Smooth muscle cell (in vitro differentiated cells): ENCODE measurements at regions not wholly inside any gene's neighbourhood (a gene's known extent, or its start where the extent isn't known, plus 50 kb on each side); places are given as distances from the start of the nearest gene placed in this dataset.
A peak's percentile ranks its signal among the peaks of the same experiment; 100 is the strongest.
"Not testable (repeated sequence)": the region's sequence is repeated elsewhere in the genome, so short reads cannot be mapped to it uniquely, and the experiment has no call there.

Source experiments
- DNase-seq: peaks from one replicate; lab custom pipeline; 2025; ENCODE audit not compliant: unreplicated experiment; lab: John Stamatoyannopoulos, UW
- H2AFZ ChIP-seq: fragments of 200-600 bp; sonication (generic); 2 replicates; pipeline ENCODE4 v1.6.0; 2016; ENCODE audit warnings: antibody characterized with exemption, low read depth, mild to moderate bottlenecking
- H3F3A ChIP-seq: fragments of 200-600 bp; sonication (generic); 2 replicates; pipeline ENCODE4 v1.6.0; 2017; ENCODE audit warnings: antibody characterized with exemption, low read depth
- H3K27ac ChIP-seq: fragments of 200-600 bp; sonication (generic); 2 replicates; pipeline ENCODE4 v1.5.1; 2016; ENCODE audit warnings: low read depth, mild to moderate bottlenecking
- H3K27me3 ChIP-seq: fragments of 200-600 bp; sonication (generic); 2 replicates; pipeline ENCODE4 v1.6.1; 2016; ENCODE audit warnings: low read depth, mild to moderate bottlenecking
- H3K36me3 ChIP-seq: fragments of 200-600 bp; sonication (generic); 2 replicates; pipeline ENCODE4 v1.5.1; 2016; ENCODE audit warnings: low read depth
- H3K4me1 ChIP-seq: fragments of 200-600 bp; sonication (generic); 2 replicates; pipeline ENCODE4 v1.5.1; 2016; ENCODE audit warnings: low read depth
- H3K4me2 ChIP-seq: fragments of 200-600 bp; sonication (generic); 2 replicates; pipeline ENCODE4 v1.6.0; 2016; ENCODE audit warnings: mild to moderate bottlenecking
- H3K4me3 ChIP-seq: fragments of 200-600 bp; sonication (generic); 2 replicates; pipeline ENCODE4 v1.5.1; 2016; ENCODE audit warnings: mild to moderate bottlenecking
- H3K79me2 ChIP-seq: fragments of 200-600 bp; sonication (generic); 2 replicates; pipeline ENCODE4 v1.6.0; 2016; ENCODE audit warnings: low read depth, mild to moderate bottlenecking
- H3K9ac ChIP-seq: fragments of 200-600 bp; sonication (generic); 2 replicates; pipeline ENCODE4 v1.6.0; 2016; ENCODE audit warnings: low read depth
- H3K9me3 ChIP-seq: fragments of 200-600 bp; sonication (generic); replicated peaks from 2 replicates; pipeline ENCODE4 v1.5.1; 2016; ENCODE audit warnings: low read depth
- H4K20me1 ChIP-seq: fragments of 200-600 bp; sonication (generic); 2 replicates; pipeline ENCODE4 v1.6.0; 2016; ENCODE audit warnings: low read depth
- CTCF ChIP-seq: fragments of 200-600 bp; sonication (generic); IDR thresholded peaks from 2 replicates; pipeline ENCODE4 v1.5.1; 2017; ENCODE audit warnings: borderline replicate concordance, mild to moderate bottlenecking, antibody characterized with exemption; ENCODE audit not compliant: insufficient read depth, poor library complexity, severe bottlenecking
- WGBS: methylation state at CpG from one replicate; pipeline ENCODE4 v1.1.7; 2016; ENCODE audit warnings: low lambda C conversion rate; 5-methylcytosine and 5-hydroxymethylcytosine counted together

GRCh38 chr14:38357557-38357956 lies 101.7 kb upstream of the CLEC14A start:
- no peak for TF ChIP-seq CTCF
- H4K20me1 ChIP-seq = no peaks in the 10 kb centered on the region
- WGBS = 13% methylated on average over 1 of the region's 1 CpG
- no peaks in the 10 kb centered on the region for H3F3A ChIP-seq
- H3K9me3 ChIP-seq = no peaks in the 10 kb centered on the region
- no peak overlapping the region for H3K9ac ChIP-seq
- no peak for DNase-seq
- H3K36me3 ChIP-seq = no peaks in the 10 kb centered on the region
- no peaks in the 10 kb centered on the region for H3K4me1 ChIP-seq
- H3K27ac ChIP-seq = peak overlapping the region; percentile 55
- no peaks in the 10 kb centered on the region for H3K27me3 ChIP-seq
- H3K79me2 ChIP-seq = no peaks in the 10 kb centered on the region
- H3K4me3 ChIP-seq = no peak overlapping the region
- peak overlapping the region; percentile 70 for H2AFZ ChIP-seq
- peak overlapping the region; percentile 51 for H3K4me2 ChIP-seq

DNA sequence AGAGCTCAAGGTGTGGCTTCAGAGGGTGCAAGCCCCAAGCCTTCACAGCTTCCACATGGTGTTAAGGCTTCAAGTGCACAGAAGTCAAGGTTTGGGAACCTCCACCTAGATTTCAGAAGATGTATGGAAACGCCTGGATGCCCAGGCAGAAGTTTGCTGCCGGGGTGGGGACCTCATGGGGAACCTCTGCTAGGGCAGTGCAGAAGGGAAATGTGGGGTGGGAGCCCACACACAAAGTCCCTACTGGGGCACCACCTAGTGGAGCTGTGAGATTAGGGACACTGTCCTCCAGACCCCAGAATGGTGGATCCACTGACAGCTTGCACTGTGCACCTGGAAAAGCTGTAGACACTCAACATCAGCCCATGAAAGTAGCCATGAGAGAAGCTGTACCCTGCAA lies 99.6 kb upstream of the CLEC14A start:
- not testable (repeated sequence) for H4K20me1 ChIP-seq, H3K4me3 ChIP-seq, H3K9me3 ChIP-seq, H3K4me2 ChIP-seq, H3K79me2 ChIP-seq, H3F3A ChIP-seq, DNase-seq, H3K4me1 ChIP-seq, H3K36me3 ChIP-seq, H3K27ac ChIP-seq, H3K9ac ChIP-seq, H3K27me3 ChIP-seq, H2AFZ ChIP-seq
- 96% methylated on average over 2 of the region's 2 CpGs for WGBS

DNA sequence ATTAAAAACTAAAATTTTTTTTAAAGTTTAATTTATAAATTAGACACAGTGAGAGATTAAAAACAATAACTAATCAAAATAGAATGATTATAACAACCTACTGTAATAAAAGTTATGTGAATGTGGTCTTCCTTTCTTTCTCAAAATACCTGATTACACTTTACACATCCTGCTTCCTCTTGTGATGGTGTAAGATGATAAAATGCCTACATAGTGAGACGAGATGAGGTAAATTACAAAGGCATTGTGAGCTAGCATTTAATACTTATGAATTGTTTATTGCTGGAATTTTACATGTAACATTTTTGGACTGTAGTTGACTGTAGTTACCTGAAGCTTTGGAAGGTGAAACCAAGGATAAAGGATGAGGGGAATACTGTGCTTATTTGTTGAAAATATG lies 94.2 kb upstream of the CLEC14A start:
- no peaks in the 10 kb centered on the region for H3F3A ChIP-seq
- no peaks in the 10 kb centered on the region for H3K9me3 ChIP-seq
- no peaks in the 10 kb centered on the region for H3K36me3 ChIP-seq
- 59% methylated on average over 1 of the region's 1 CpG for whole genome bisulfite sequencing
- no peak overlapping the region for H2AFZ ChIP-seq
- no peaks in the 10 kb centered on the region for H3K27me3 ChIP-seq
- no peak overlapping the region for H3K4me2 ChIP-seq
- no peak for TF ChIP-seq CTCF
- H3K9ac ChIP-seq = no peak overlapping the region
- no peak for DNase-seq
- no peak overlapping the region for H3K4me3 ChIP-seq
- no peak overlapping the region for H3K27ac ChIP-seq
- no peaks in the 10 kb centered on the region for H3K79me2 ChIP-seq
- no peaks in the 10 kb centered on the region for H3K4me1 ChIP-seq
- H4K20me1 ChIP-seq = no peaks in the 10 kb centered on the region

DNA sequence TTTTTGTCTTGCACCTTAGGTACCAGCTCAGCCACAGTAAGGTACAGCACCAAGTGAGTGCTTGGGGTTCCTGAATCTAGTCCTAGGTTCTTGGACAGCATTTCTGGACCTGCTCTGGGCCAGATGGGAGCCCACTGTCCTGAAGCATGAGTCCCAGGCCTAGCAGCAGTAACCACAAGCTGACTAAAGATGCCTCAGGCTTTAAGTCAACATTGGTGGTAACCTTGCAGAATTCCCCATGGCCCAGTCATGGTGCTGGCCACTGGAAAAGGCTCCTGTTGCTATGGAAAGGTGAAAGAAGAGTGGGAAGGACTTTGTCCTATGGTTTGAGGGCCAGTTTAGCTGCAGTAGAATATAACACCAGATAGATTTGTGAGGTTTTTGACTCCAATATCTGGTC lies 86.9 kb upstream of the CLEC14A start:
- Histone ChIP-seq H3K27ac (no peak overlapping the region), H2AFZ (no peak overlapping the region), H4K20me1 (no peaks in the 10 kb centered on the region), H3K4me1 (no peaks in the 10 kb centered on the region), H3K79me2 (no peaks in the 10 kb centered on the region), H3K27me3 (no peaks in the 10 kb centered on the region), H3K4me2 (no peak overlapping the region), H3K36me3 (no peaks in the 10 kb centered on the region), H3K9me3 (no peaks in the 10 kb centered on the region), H3K9ac (no peak overlapping the region), H3F3A (no peaks in the 10 kb centered on the region), H3K4me3 (no peak overlapping the region)
- DNase-seq = no peak
- no peak for TF ChIP-seq CTCF
